ENCODE measurements at regions not wholly inside any gene's neighbourhood (a gene's known extent, or its start where the extent isn't known, plus 50 kb on each side); places are given as distances from the start of the nearest gene placed in this dataset.

GRCh38 chr5:10073441-10074104, 176.1 kb downstream of the ATPSCKMT start:
- intact Hi-C loops (cut with DNase I), result no loop called here
- WGBS, 2 donors, result 84 to 86% methylated on average over 8 of the region's 8 CpGs
- ATAC-seq (ENCODE audit: low FRiP score) (no peak), DNase-seq (no peak)
- Histone ChIP-seq H3K27ac (ENCODE audit: low read depth in 1 of 2, low read length in 2 of 2) (no peak overlapping the region), H3K4me3 (ENCODE audit: low read length in 2 of 2) (no peak overlapping the region), H3K36me3 (ENCODE audit: control insufficient read depth in 1 of 2, insufficient read depth in 2 of 2, low read length in 1 of 2) (no peaks in the 10 kb centered on the region), H3K27me3 (ENCODE audit: control insufficient read depth in 1 of 2, insufficient read depth in 2 of 2, low read length in 1 of 2) (no peaks in the 10 kb centered on the region), H3K4me1 (ENCODE audit: control insufficient read depth in 1 of 2, insufficient read depth in 2 of 2, low read length in 2 of 2) (no peaks in the 10 kb centered on the region), H3K9me3 (ENCODE audit: control insufficient read depth, low read length) (no peaks in the 10 kb centered on the region)

GRCh38 chr5:10069637-10070313, 179.9 kb downstream of the ATPSCKMT start:
- no peak overlapping the region for H3K4me3 ChIP-seq (ENCODE audit: low read length in 2 of 2)
- no peaks in the 10 kb centered on the region for H3K4me1 ChIP-seq (ENCODE audit: control insufficient read depth in 1 of 2, insufficient read depth in 2 of 2, low read length in 2 of 2)
- H3K27ac ChIP-seq (ENCODE audit: low read depth in 1 of 2, low read length in 2 of 2), result no peak overlapping the region
- H3K36me3 ChIP-seq (ENCODE audit: control insufficient read depth in 1 of 2, insufficient read depth in 2 of 2, low read length in 1 of 2), result no peaks in the 10 kb centered on the region
- no peaks in the 10 kb centered on the region for H3K9me3 ChIP-seq (ENCODE audit: control insufficient read depth, low read length)
- no peaks in the 10 kb centered on the region for H3K27me3 ChIP-seq (ENCODE audit: control insufficient read depth in 1 of 2, insufficient read depth in 2 of 2, low read length in 1 of 2)
- 88 to 90% methylated on average over 4 of the region's 4 CpGs for WGBS, 2 donors
- DNase-seq (no peak), ATAC-seq (ENCODE audit: low FRiP score) (no peak)
- intact Hi-C loops (cut with DNase I), result no loop called here

- Histone ChIP-seq H3K36me3 (ENCODE audit: control insufficient read depth in 1 of 2, insufficient read depth in 2 of 2, low read length in 1 of 2) (no peaks in the 10 kb centered on the region), H3K9me3 (ENCODE audit: control insufficient read depth, low read length) (no peaks in the 10 kb centered on the region), H3K4me1 (ENCODE audit: control insufficient read depth in 1 of 2, insufficient read depth in 2 of 2, low read length in 2 of 2) (no peaks in the 10 kb centered on the region), H3K27ac (ENCODE audit: low read depth in 1 of 2, low read length in 2 of 2) (no peak overlapping the region), H3K4me3 (ENCODE audit: low read length in 2 of 2) (no peak overlapping the region), H3K27me3 (ENCODE audit: control insufficient read depth in 1 of 2, insufficient read depth in 2 of 2, low read length in 1 of 2) (no peaks in the 10 kb centered on the region)
- 94 to 99% methylated on average over 34 of the region's 34 CpGs for WGBS, 2 donors
- intact Hi-C loops (cut with DNase I), result no loop called here
- ATAC-seq (ENCODE audit: low FRiP score) (no peak), DNase-seq (no peak)
Measured at GRCh38 chr5:10065428-10066000, 184.2 kb downstream of the ATPSCKMT start.

GRCh38 chr5:10064546-10065195, 185.0 kb downstream of the ATPSCKMT start:
- Histone ChIP-seq H3K9me3 (ENCODE audit: control insufficient read depth, low read length) (no peaks in the 10 kb centered on the region), H3K36me3 (ENCODE audit: control insufficient read depth in 1 of 2, insufficient read depth in 2 of 2, low read length in 1 of 2) (no peaks in the 10 kb centered on the region), H3K27ac (ENCODE audit: low read depth in 1 of 2, low read length in 2 of 2) (no peak overlapping the region), H3K4me1 (ENCODE audit: control insufficient read depth in 1 of 2, insufficient read depth in 2 of 2, low read length in 2 of 2) (no peaks in the 10 kb centered on the region), H3K4me3 (ENCODE audit: low read length in 2 of 2) (no peak overlapping the region), H3K27me3 (ENCODE audit: control insufficient read depth in 1 of 2, insufficient read depth in 2 of 2, low read length in 1 of 2) (no peaks in the 10 kb centered on the region)
- no peak for DNase-seq
- intact Hi-C loops (cut with DNase I), result no loop called here
- 82 to 83% methylated on average over 8 of the region's 8 CpGs for WGBS, 2 donors
- ATAC-seq (ENCODE audit: low FRiP score), result no peak

- Histone ChIP-seq H3K27me3 (ENCODE audit: control insufficient read depth in 1 of 2, insufficient read depth in 2 of 2, low read length in 1 of 2) (no peaks in the 10 kb centered on the region), H3K4me3 (ENCODE audit: low read length in 2 of 2) (no peak overlapping the region)
- intact Hi-C loops (cut with DNase I), result no loop called here
Measured at GRCh38 chr5:10063997-10064396, 185.7 kb downstream of the ATPSCKMT start.

GRCh38 chr5:10059980-10060379, 189.7 kb downstream of the ATPSCKMT start:
- intact Hi-C loops (cut with DNase I), result no loop called here
- peaks cover 1% of the 10 kb centered on the region for H3K9me3 ChIP-seq (ENCODE audit: control insufficient read depth, low read length)
- H3K27ac ChIP-seq (ENCODE audit: low read depth in 1 of 2, low read length in 2 of 2), result no peak overlapping the region
- H3K36me3 ChIP-seq (ENCODE audit: control insufficient read depth in 1 of 2, insufficient read depth in 2 of 2, low read length in 1 of 2), result no peaks in the 10 kb centered on the region
- WGBS, 2 donors, result 69 to 71% methylated on average over 5 of the region's 5 CpGs
- no peak for ATAC-seq (ENCODE audit: low FRiP score)
- no peaks in the 10 kb centered on the region for H3K4me1 ChIP-seq (ENCODE audit: control insufficient read depth in 1 of 2, insufficient read depth in 2 of 2, low read length in 2 of 2)
- DNase-seq, result no peak
- H3K27me3 ChIP-seq (ENCODE audit: control insufficient read depth in 1 of 2, insufficient read depth in 2 of 2, low read length in 1 of 2), result no peaks in the 10 kb centered on the region
- H3K4me3 ChIP-seq (ENCODE audit: low read length in 2 of 2), result no peak overlapping the region

More at GRCh38 chr5:10063997-10064396, 185.7 kb downstream of the ATPSCKMT start:
- Histone ChIP-seq H3K36me3 (ENCODE audit: control insufficient read depth in 1 of 2, insufficient read depth in 2 of 2, low read length in 1 of 2) (no peaks in the 10 kb centered on the region), H3K4me1 (ENCODE audit: control insufficient read depth in 1 of 2, insufficient read depth in 2 of 2, low read length in 2 of 2) (no peaks in the 10 kb centered on the region), H3K27ac (ENCODE audit: low read depth in 1 of 2, low read length in 2 of 2) (no peak overlapping the region), H3K9me3 (ENCODE audit: control insufficient read depth, low read length) (no peaks in the 10 kb centered on the region)
- no peak for ATAC-seq (ENCODE audit: low FRiP score)
- WGBS, 2 donors, result 93 to 94% methylated on average over 12 of the region's 12 CpGs
- no peak for DNase-seq

GRCh38 chr5:10059556-10059955, 190.1 kb downstream of the ATPSCKMT start:
- Histone ChIP-seq H3K27ac (ENCODE audit: low read depth in 1 of 2, low read length in 2 of 2) (no peak overlapping the region), H3K4me3 (ENCODE audit: low read length in 2 of 2) (no peak overlapping the region), H3K4me1 (ENCODE audit: control insufficient read depth in 1 of 2, insufficient read depth in 2 of 2, low read length in 2 of 2) (no peaks in the 10 kb centered on the region), H3K36me3 (ENCODE audit: control insufficient read depth in 1 of 2, insufficient read depth in 2 of 2, low read length in 1 of 2) (no peaks in the 10 kb centered on the region), H3K9me3 (ENCODE audit: control insufficient read depth, low read length) (peaks cover 1% of the 10 kb centered on the region), H3K27me3 (ENCODE audit: control insufficient read depth in 1 of 2, insufficient read depth in 2 of 2, low read length in 1 of 2) (no peaks in the 10 kb centered on the region)
- intact Hi-C loops (cut with DNase I), result no loop called here
- 48 to 52% methylated on average over 9 of the region's 9 CpGs for WGBS, 2 donors
- no peak for DNase-seq
- no peak for ATAC-seq (ENCODE audit: low FRiP score)

GRCh38 chr5:10057356-10057755, 192.3 kb downstream of the ATPSCKMT start:
- intact Hi-C loops (cut with DNase I), result no loop called here
- no peak overlapping the region for H3K27ac ChIP-seq (ENCODE audit: low read depth in 1 of 2, low read length in 2 of 2)
- no peaks in the 10 kb centered on the region for H3K36me3 ChIP-seq (ENCODE audit: control insufficient read depth in 1 of 2, insufficient read depth in 2 of 2, low read length in 1 of 2)
- H3K27me3 ChIP-seq (ENCODE audit: control insufficient read depth in 1 of 2, insufficient read depth in 2 of 2, low read length in 1 of 2), result no peaks in the 10 kb centered on the region
- no peak for ATAC-seq (ENCODE audit: low FRiP score)
- peaks cover 4% of the 10 kb centered on the region for H3K9me3 ChIP-seq (ENCODE audit: control insufficient read depth, low read length)
- H3K4me3 ChIP-seq (ENCODE audit: low read length in 2 of 2), result no peak overlapping the region
- 74 to 79% methylated on average over 7 of the region's 7 CpGs for WGBS, 2 donors
- DNase-seq, result no peak
- no peaks in the 10 kb centered on the region for H3K4me1 ChIP-seq (ENCODE audit: control insufficient read depth in 1 of 2, insufficient read depth in 2 of 2, low read length in 2 of 2)

All from aorta (tissue), 5 donors.